Panc1 (cell line): ENCODE measurements at regions not wholly inside any gene's neighbourhood (a gene's known extent, or its start where the extent isn't known, plus 50 kb on each side); places are given as distances from the start of the nearest gene placed in this dataset.

Experiments
- ATAC-seq: fragments of 200-7000 bp; cut with Tn5 transposase; 2 replicates; pipeline ENCODE4 v1.9.1; 2020; ENCODE audit warnings: mild to moderate bottlenecking, moderate library complexity
- BruUV-seq: library from RNA; stranded (reverse); fragments of 400-500 nt; replicated peaks from 2 replicates; lab custom pipeline; 2021; lab: Mats Ljungman, UMichigan
- CTCF ChIA-PET: fragments of 300-600 bp; sonication (Branson Sonifier 250); formaldehyde crosslinking; loops from one replicate; lab custom pipeline; 2022; ENCODE audit warnings: antibody characterized with exemption; lab: Charles Lee
- POLR2A ChIA-PET: fragments of 300-600 bp; sonication (Branson Sonifier 250); formaldehyde crosslinking; loops from one replicate; lab custom pipeline; 2022; ENCODE audit warnings: antibody characterized with exemption; lab: Charles Lee
- DNase-seq: peaks from one replicate; pipeline ENCODE4 v3.0.0-alpha.2; 2010; ENCODE audit warnings: low read depth, low spot score
- H3K27ac ChIP-seq: 2 replicates; pipeline ENCODE4 v1.5.1; 2011; ENCODE audit warnings: mild to moderate bottlenecking, low read length, inconsistent platforms
- H3K27me3 ChIP-seq: fragments of 200-500 bp; sonication (Bioruptor generic); 2 replicates; pipeline ENCODE4 v1.6.0; 2014; ENCODE audit warnings: low read length, inconsistent platforms; ENCODE audit not compliant: control insufficient read depth, insufficient read depth
- H3K36me3 ChIP-seq: fragments of 200-500 bp; sonication (Bioruptor generic); 2 replicates; pipeline ENCODE4 v1.5.1; 2014; ENCODE audit warnings: inconsistent platforms, mild to moderate bottlenecking, low read length, moderate library complexity; ENCODE audit not compliant: control insufficient read depth, insufficient read depth
- H3K4me1 ChIP-seq: 2 replicates; pipeline ENCODE4 v1.5.1; 2011; ENCODE audit warnings: inconsistent platforms, mild to moderate bottlenecking, low read length, moderate library complexity; ENCODE audit not compliant: control insufficient read depth, insufficient read depth
- H3K4me3 ChIP-seq, 2 experiments: 2 replicates each; pipeline ENCODE4 v1.5.1; 2011 to 2012; ENCODE audit warnings: low read depth in 2 of 2, low read length in 2 of 2, mild to moderate bottlenecking in 2 of 2, inconsistent platforms in 1 of 2, moderate library complexity in 1 of 2
- H3K9me3 ChIP-seq: fragments of 200-500 bp; sonication (Bioruptor generic); 2 replicates; pipeline ENCODE4 v1.5.1; 2014; ENCODE audit warnings: low read depth, mild to moderate bottlenecking, inconsistent platforms, low read length, moderate library complexity; ENCODE audit not compliant: control insufficient read depth, insufficient read depth
- POLR2AphosphoS5 ChIP-seq: IDR thresholded peaks from 2 replicates; pipeline ENCODE4 v1.6.1; 2012; ENCODE audit warnings: mild to moderate bottlenecking, low read depth, low read length, moderate library complexity
- SIN3A ChIP-seq: IDR thresholded peaks from 2 replicates; pipeline ENCODE4 v1.6.1; 2012; ENCODE audit warnings: low read depth, mild to moderate bottlenecking, low read length, moderate library complexity, borderline replicate concordance; ENCODE audit not compliant: insufficient read depth
- TCF7L2 ChIP-seq: IDR thresholded peaks from 2 replicates; pipeline ENCODE4 v1.6.1; 2011; ENCODE audit warnings: mild to moderate bottlenecking, low read depth, low read length, inconsistent platforms
- in situ Hi-C: cut with HindIII; loops from 2 replicates; pipeline ENCODE4 v1.10.0; 2016; ENCODE audit warnings: low sequenced_read_pairs, low pct_unique_long_range_greater_than_20kb
- intact Hi-C: fragments of 100-400 bp; cut with micrococcal nuclease; formaldehyde crosslinking; loops from one replicate; pipeline ENCODE4 v1.10.0; 2022; ENCODE audit not compliant: unreplicated experiment
- TF ChIP-seq, protein P1 (sequence below): fragments of 450-650 bp; IDR thresholded peaks from 2 replicates; pipeline ENCODE4 v1.5.1; 2017; ENCODE audit warnings: mild to moderate bottlenecking
- TF ChIP-seq, protein P2 (sequence below), 2 experiments: IDR thresholded peaks; 2 replicates each; pipeline ENCODE4 v1.6.1; 2011 to 2012; ENCODE audit warnings: low read depth in 2 of 2, control low read depth in 1 of 2, low read length in 1 of 2, mild to moderate bottlenecking in 1 of 2, moderate library complexity in 1 of 2; ENCODE audit not compliant: insufficient read depth in 1 of 2

DNA sequence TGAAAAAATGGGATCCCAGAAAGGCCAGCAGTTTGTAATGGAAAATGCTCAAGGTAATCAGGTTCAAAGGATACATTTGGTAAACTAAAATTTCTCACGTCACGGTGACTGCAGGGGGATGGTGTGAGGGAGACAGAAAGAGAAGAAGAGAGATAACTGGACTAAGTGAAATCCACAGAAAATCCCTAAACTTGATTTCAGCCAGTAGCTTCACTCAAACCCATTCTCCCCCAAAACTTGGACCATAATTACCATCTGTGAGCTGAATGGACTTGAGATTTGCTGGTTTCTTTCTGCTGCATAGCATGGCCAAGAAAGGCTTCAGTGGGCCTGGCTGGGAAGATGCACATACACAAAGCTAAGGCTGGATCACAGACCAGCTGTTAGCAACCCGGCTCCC lies 155.4 kb upstream of the LMO4 start:
- POLR2A ChIA-PET, result no interaction called here

DNA sequence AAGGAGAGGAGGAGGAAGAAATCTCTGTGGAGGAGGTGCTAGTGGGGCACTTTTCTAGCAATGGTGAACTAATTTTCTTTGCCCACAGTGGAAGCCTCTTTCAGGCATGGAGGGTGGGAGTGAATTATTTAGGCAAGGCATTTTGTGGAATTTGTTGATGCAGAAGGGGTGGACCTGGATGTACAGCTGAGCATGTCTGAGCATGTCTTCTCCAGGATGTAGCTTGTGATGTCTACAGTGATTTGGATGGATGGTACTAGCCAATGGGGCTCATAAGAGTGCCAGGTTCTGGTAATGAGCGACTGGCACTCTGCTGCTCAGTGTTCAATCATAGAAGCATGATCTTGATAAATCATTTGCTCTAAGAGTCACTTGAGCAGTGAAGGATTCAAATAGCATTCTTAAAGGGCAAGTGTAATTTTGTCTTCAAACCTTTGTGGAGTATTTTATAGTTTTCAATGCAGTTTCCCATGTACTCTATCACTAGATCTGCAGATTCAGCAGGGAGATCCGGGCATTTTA lies 153.9 kb upstream of the LMO4 start:
- Histone ChIP-seq H3K27ac (no peak overlapping the region), H3K4me3 (no peak overlapping the region), H3K36me3 (no peaks in the 10 kb centered on the region), H3K9me3 (no peaks in the 10 kb centered on the region), H3K27me3 (peaks cover 23% of the 10 kb centered on the region), H3K4me1 (no peaks in the 10 kb centered on the region)
- intact Hi-C loops, result no loop called here
- DNase-seq (no peak), ATAC-seq (no peak)
- in situ Hi-C loops, result no loop called here
- POLR2A ChIA-PET, result no interaction called here
- CTCF ChIA-PET, result no interaction called here
- TF ChIP-seq, protein P1, sequence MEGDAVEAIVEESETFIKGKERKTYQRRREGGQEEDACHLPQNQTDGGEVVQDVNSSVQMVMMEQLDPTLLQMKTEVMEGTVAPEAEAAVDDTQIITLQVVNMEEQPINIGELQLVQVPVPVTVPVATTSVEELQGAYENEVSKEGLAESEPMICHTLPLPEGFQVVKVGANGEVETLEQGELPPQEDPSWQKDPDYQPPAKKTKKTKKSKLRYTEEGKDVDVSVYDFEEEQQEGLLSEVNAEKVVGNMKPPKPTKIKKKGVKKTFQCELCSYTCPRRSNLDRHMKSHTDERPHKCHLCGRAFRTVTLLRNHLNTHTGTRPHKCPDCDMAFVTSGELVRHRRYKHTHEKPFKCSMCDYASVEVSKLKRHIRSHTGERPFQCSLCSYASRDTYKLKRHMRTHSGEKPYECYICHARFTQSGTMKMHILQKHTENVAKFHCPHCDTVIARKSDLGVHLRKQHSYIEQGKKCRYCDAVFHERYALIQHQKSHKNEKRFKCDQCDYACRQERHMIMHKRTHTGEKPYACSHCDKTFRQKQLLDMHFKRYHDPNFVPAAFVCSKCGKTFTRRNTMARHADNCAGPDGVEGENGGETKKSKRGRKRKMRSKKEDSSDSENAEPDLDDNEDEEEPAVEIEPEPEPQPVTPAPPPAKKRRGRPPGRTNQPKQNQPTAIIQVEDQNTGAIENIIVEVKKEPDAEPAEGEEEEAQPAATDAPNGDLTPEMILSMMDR, result no peak
- TF ChIP-seq SIN3A (no peak), TCF7L2 (no peak), POLR2AphosphoS5 (no peak)
- TF ChIP-seq, protein P2, sequence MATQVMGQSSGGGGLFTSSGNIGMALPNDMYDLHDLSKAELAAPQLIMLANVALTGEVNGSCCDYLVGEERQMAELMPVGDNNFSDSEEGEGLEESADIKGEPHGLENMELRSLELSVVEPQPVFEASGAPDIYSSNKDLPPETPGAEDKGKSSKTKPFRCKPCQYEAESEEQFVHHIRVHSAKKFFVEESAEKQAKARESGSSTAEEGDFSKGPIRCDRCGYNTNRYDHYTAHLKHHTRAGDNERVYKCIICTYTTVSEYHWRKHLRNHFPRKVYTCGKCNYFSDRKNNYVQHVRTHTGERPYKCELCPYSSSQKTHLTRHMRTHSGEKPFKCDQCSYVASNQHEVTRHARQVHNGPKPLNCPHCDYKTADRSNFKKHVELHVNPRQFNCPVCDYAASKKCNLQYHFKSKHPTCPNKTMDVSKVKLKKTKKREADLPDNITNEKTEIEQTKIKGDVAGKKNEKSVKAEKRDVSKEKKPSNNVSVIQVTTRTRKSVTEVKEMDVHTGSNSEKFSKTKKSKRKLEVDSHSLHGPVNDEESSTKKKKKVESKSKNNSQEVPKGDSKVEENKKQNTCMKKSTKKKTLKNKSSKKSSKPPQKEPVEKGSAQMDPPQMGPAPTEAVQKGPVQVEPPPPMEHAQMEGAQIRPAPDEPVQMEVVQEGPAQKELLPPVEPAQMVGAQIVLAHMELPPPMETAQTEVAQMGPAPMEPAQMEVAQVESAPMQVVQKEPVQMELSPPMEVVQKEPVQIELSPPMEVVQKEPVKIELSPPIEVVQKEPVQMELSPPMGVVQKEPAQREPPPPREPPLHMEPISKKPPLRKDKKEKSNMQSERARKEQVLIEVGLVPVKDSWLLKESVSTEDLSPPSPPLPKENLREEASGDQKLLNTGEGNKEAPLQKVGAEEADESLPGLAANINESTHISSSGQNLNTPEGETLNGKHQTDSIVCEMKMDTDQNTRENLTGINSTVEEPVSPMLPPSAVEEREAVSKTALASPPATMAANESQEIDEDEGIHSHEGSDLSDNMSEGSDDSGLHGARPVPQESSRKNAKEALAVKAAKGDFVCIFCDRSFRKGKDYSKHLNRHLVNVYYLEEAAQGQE (IDR thresholded peaks at IDR 0.05; ENCODE audit: insufficient read depth in 1 of 2, low read depth in 2 of 2, low read length in 1 of 2), result no peak
- BruUV-seq, result no TSS peak

More for the DNA sequence above, 155.4 kb upstream of the LMO4 start:
- no peak overlapping the region for H3K27ac ChIP-seq
- H3K4me1 ChIP-seq, result no peaks in the 10 kb centered on the region
- peaks cover 20% of the 10 kb centered on the region for H3K27me3 ChIP-seq
- BruUV-seq, result no TSS peak
- TF ChIP-seq TCF7L2 (no peak), POLR2AphosphoS5 (no peak), SIN3A (no peak)
- TF ChIP-seq, protein P1, result no peak
- TF ChIP-seq, protein P2 (IDR thresholded peaks at IDR 0.05; ENCODE audit: insufficient read depth in 1 of 2, low read depth in 2 of 2, low read length in 1 of 2), result no peak
- CTCF ChIA-PET, result no interaction called here
- H3K4me3 ChIP-seq, result no peak overlapping the region
- DNase-seq, result no peak
- no peaks in the 10 kb centered on the region for H3K36me3 ChIP-seq
- ATAC-seq, result no peak
- in situ Hi-C loops (no loop called here), intact Hi-C loops (no loop called here)
- no peaks in the 10 kb centered on the region for H3K9me3 ChIP-seq
